IMR-90 (cell line): ENCODE measurements at regions not wholly inside any gene's neighbourhood (a gene's known extent, or its start where the extent isn't known, plus 50 kb on each side); places are given as distances from the start of the nearest gene placed in this dataset.

ENCODE experiments used
- ATAC-seq: fragments of 200-7000 bp; cut with Tn5 transposase; 2 replicates; pipeline ENCODE4 v1.9.1; 2020; ENCODE audit warnings: low read depth, mild to moderate bottlenecking, moderate library complexity
- BruUV-seq: library from RNA; stranded (reverse); fragments of 400-500 nt; replicated peaks from 2 replicates; lab custom pipeline; 2021; lab: Mats Ljungman, UMichigan
- CTCF ChIA-PET: fragments of 300-600 bp; formaldehyde crosslinking; extraction: SDS; loops from one replicate; lab custom pipeline; 2021; ENCODE audit warnings: antibody characterized with exemption; lab: Yijun Ruan, JAX
- POLR2A ChIA-PET: fragments of 300-600 bp; sonication (Branson Sonifier 250); formaldehyde crosslinking; loops from one replicate; lab custom pipeline; 2022; ENCODE audit warnings: antibody characterized with exemption; ENCODE audit not compliant: unreplicated experiment; lab: Charles Lee
- DNase-seq: peaks from one replicate; pipeline ENCODE4 v3.0.0; 2013
- H2AFZ ChIP-seq: replicated peaks from 2 replicates; pipeline ENCODE3; 2013; ENCODE audit warnings: low read length, mild to moderate bottlenecking; ENCODE audit not compliant: poor library complexity
- H2AK5ac ChIP-seq: 2 replicates; pipeline ENCODE4 v1.6.1; 2013; ENCODE audit warnings: low read depth, low read length, inconsistent platforms
- H2AK9ac ChIP-seq: replicated peaks from 2 replicates; pipeline ENCODE3; 2013; ENCODE audit warnings: mild to moderate bottlenecking, low read depth, low read length, moderate library complexity; ENCODE audit not compliant: poor library complexity
- H2BK120ac ChIP-seq: 2 replicates; pipeline ENCODE4 v1.6.1; 2013; ENCODE audit warnings: low read depth, low read length, inconsistent platforms
- H2BK15ac ChIP-seq: 3 replicates; pipeline ENCODE4 v1.6.1; 2013; ENCODE audit warnings: low read depth, low read length, inconsistent platforms
- H2BK20ac ChIP-seq: 2 replicates; pipeline ENCODE4 v1.6.1; 2013; ENCODE audit warnings: low read depth, mild to moderate bottlenecking, inconsistent platforms, low read length, moderate library complexity
- H2BK5ac ChIP-seq: 2 replicates; pipeline ENCODE4 v1.6.1; 2013; ENCODE audit warnings: mild to moderate bottlenecking, low read depth, low read length, inconsistent platforms; ENCODE audit not compliant: poor library complexity, severe bottlenecking
- H3K14ac ChIP-seq: replicated peaks from 2 replicates; pipeline ENCODE4 v1.6.1; 2013; ENCODE audit warnings: low read depth, low read length, inconsistent platforms
- H3K18ac ChIP-seq: 2 replicates; pipeline ENCODE4 v1.6.1; 2013; ENCODE audit warnings: low read depth, low read length, control low read depth
- H3K23ac ChIP-seq: 2 replicates; pipeline ENCODE4 v1.6.1; 2013; ENCODE audit warnings: low read depth, low read length, inconsistent platforms
- H3K27ac ChIP-seq: 2 replicates; pipeline ENCODE4 v1.5.1; 2013; ENCODE audit warnings: mild to moderate bottlenecking, control low read depth, low read length; ENCODE audit not compliant: insufficient read depth
- H3K27me3 ChIP-seq: 2 replicates; pipeline ENCODE4 v1.6.1; 2013; ENCODE audit warnings: low read length; ENCODE audit not compliant: control insufficient read depth, insufficient read depth
- H3K36me3 ChIP-seq: 2 replicates; pipeline ENCODE4 v1.6.1; 2013; ENCODE audit warnings: low read length, mixed read lengths; ENCODE audit not compliant: control insufficient read depth, insufficient read depth
- H3K4ac ChIP-seq: 2 replicates; pipeline ENCODE4 v1.6.1; 2013; ENCODE audit warnings: low read depth, low read length, inconsistent platforms
- H3K4me1 ChIP-seq: 2 replicates; pipeline ENCODE4 v1.6.1; 2013; ENCODE audit warnings: low read length, mixed read lengths; ENCODE audit not compliant: control insufficient read depth, insufficient read depth
- H3K4me2 ChIP-seq: 2 replicates; pipeline ENCODE4 v1.6.1; 2013; ENCODE audit warnings: low read depth, mild to moderate bottlenecking, control low read depth, low read length, moderate library complexity
- H3K4me3 ChIP-seq: 2 replicates; pipeline ENCODE4 v1.5.1; 2013; ENCODE audit warnings: low read depth, mild to moderate bottlenecking, control low read depth, low read length, moderate library complexity; ENCODE audit not compliant: insufficient read depth
- H3K56ac ChIP-seq: 2 replicates; pipeline ENCODE4 v1.6.1; 2013; ENCODE audit warnings: low read length, inconsistent platforms; ENCODE audit not compliant: insufficient read depth; ENCODE audit errors: extremely low read depth
- H3K79me1 ChIP-seq, 2 experiments: 2 replicates each; pipeline ENCODE4 v1.6.1; 2013; ENCODE audit warnings: low read length in 2 of 2, inconsistent platforms in 1 of 2, low read depth in 1 of 2
- H3K9ac ChIP-seq: 2 replicates; pipeline ENCODE4 v1.6.1; 2013; ENCODE audit warnings: low read depth, low read length, control low read depth
- H3K9me1 ChIP-seq: 2 replicates; pipeline ENCODE4 v1.6.1; 2013; ENCODE audit warnings: low read length, inconsistent platforms; ENCODE audit not compliant: insufficient read depth
- H3K9me3 ChIP-seq: 2 replicates; pipeline ENCODE4 v1.6.1; 2013; ENCODE audit warnings: low read length; ENCODE audit not compliant: control insufficient read depth, insufficient read depth
- H4K20me1 ChIP-seq: 2 replicates; pipeline ENCODE4 v1.6.1; 2013; ENCODE audit warnings: low read length, inconsistent platforms; ENCODE audit not compliant: insufficient read depth
- H4K5ac ChIP-seq: 2 replicates; pipeline ENCODE4 v1.6.1; 2013; ENCODE audit warnings: mild to moderate bottlenecking, low read depth, low read length, control low read depth
- H4K8ac ChIP-seq, 2 experiments: 2 replicates each; pipeline ENCODE4 v1.6.1; 2013; ENCODE audit warnings: low read depth in 2 of 2, low read length in 2 of 2, control low read depth in 1 of 2, inconsistent platforms in 1 of 2
- H4K91ac ChIP-seq: 2 replicates; pipeline ENCODE4 v1.6.1; 2013; ENCODE audit warnings: low read depth, low read length, inconsistent platforms; ENCODE audit not compliant: insufficient read depth
- MXI1 ChIP-seq: IDR thresholded peaks from 2 replicates; pipeline ENCODE4 v1.6.1; 2012; ENCODE audit warnings: low read depth, mild to moderate bottlenecking, low read length, moderate library complexity, borderline replicate concordance
- RAD21 ChIP-seq: IDR thresholded peaks from 2 replicates; pipeline ENCODE4 v1.6.1; 2012; ENCODE audit warnings: low read length, improper control_type of control experiment
- RCOR1 ChIP-seq: IDR thresholded peaks from 2 replicates; pipeline ENCODE4 v1.6.1; 2012; ENCODE audit warnings: mild to moderate bottlenecking, low read length, improper control_type of control experiment; ENCODE audit not compliant: insufficient replicate concordance
- RFX5 ChIP-seq: IDR thresholded peaks from 2 replicates; pipeline ENCODE4 v1.8.0; 2012; ENCODE audit warnings: low read depth, mild to moderate bottlenecking, low read length, moderate library complexity
- SMC3 ChIP-seq: fragments of 150-350 bp; IDR thresholded peaks from 2 replicates; pipeline ENCODE4 v1.6.1; 2016; ENCODE audit warnings: low read depth, mild to moderate bottlenecking, antibody characterized with exemption, low read length, moderate library complexity
- WGBS, 2 experiments: methylation state at CpG; one replicate each; pipeline versions ENCODE4 v1.1.5 to v1.1.7; 2013; ENCODE audit warnings: missing lambda C conversion rate in 2 of 2; ENCODE audit not compliant: insufficient read length in 1 of 2; ENCODE audit errors: extremely low coverage in 2 of 2; 5-methylcytosine and 5-hydroxymethylcytosine counted together
- dilution Hi-C: fragments of 300-500 bp; cut with HindIII; formaldehyde crosslinking; loops from one replicate; pipeline ENCODE4 v1.14.3; 2018; ENCODE audit warnings: low sequenced_read_pairs; ENCODE audit not compliant: unreplicated experiment
- in situ Hi-C: fragments of 300-500 bp; cut with MboI; formaldehyde crosslinking; loops from 3 replicates; pipeline ENCODE4 v1.14.3; 2019; ENCODE audit warnings: low sequenced_read_pairs, inconsistent platforms, mixed read lengths
- intact Hi-C: fragments of 100-400 bp; cut with micrococcal nuclease; formaldehyde crosslinking; loops from 2 replicates; pipeline ENCODE4 v1.10.0; 2022
- TF ChIP-seq, protein P1 (sequence below): conservative IDR thresholded peaks from 2 replicates; pipeline ENCODE4 v1.5.1; 2012; ENCODE audit warnings: mild to moderate bottlenecking, low read depth, low read length, improper control_type of control experiment
- TF ChIP-seq, protein P2 (sequence below): fragments of 150-350 bp; IDR thresholded peaks from 2 replicates; pipeline ENCODE4 v1.6.1; 2016; ENCODE audit warnings: low read depth, mild to moderate bottlenecking, low read length, moderate library complexity, borderline replicate concordance

DNA sequence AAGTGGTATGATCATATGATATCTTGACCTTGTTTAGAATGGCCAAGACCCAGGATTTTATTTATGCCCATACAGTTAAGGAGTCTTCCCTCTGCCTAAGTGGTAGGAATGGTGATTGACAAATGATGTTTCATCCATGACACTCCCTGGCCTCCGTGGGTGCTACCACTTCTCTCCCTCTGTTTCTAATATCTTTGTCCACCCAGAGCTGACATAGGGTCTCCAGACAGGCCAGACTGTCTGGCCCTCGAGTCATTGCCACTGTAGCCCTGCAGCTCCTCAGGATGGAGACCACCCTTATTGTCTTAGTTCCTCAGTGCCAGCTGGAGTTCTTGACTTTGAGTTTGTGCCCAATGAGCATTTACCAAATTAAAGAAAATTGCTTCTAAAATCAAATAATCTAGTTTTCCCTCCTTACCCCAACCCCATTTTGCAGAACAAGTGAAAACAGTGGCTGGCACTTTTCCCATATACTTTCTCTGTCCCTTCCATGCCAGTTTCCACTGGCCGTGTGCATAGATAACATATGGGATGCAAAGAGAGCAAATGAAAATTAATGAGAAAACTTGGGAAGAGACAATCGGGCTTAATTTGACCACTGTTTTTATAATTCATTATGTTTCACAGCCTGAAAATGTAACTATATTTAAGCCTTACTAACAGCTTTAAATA is 235.7 kb downstream of the NSG2 start:
- Histone ChIP-seq H3K79me1 (no peaks in the 10 kb centered on the region), H2BK20ac (no peak overlapping the region), H2AK9ac (no peak overlapping the region), H3K23ac (no peak overlapping the region), H3K56ac (no peak overlapping the region), H2BK5ac (no peak overlapping the region), H3K14ac (no peak overlapping the region), H3K27ac (no peak overlapping the region), H3K4me3 (no peak overlapping the region), H3K9me3 (peaks cover 6% of the 10 kb centered on the region), H3K27me3 (no peaks in the 10 kb centered on the region), H4K8ac (no peak overlapping the region), H3K18ac (no peak overlapping the region), H3K9ac (no peak overlapping the region), H3K9me1 (no peaks in the 10 kb centered on the region), H3K36me3 (no peaks in the 10 kb centered on the region), H3K4me2 (no peak overlapping the region), H2BK120ac (no peak overlapping the region), H4K5ac (no peak overlapping the region), H4K20me1 (no peaks in the 10 kb centered on the region), H2BK15ac (no peak overlapping the region), H2AK5ac (no peak overlapping the region), H4K91ac (no peak overlapping the region), H2AFZ (no peak overlapping the region), H3K4me1 (no peaks in the 10 kb centered on the region), H3K4ac (no peak overlapping the region)
- in situ Hi-C loops (no loop called here), dilution Hi-C loops (no loop called here), intact Hi-C loops (no loop called here)
- ATAC-seq (no peak), DNase-seq (no peak)
- ChIA-PET CTCF (no interaction called here), POLR2A (no interaction called here)
- BruUV-seq = no TSS peak
- TF ChIP-seq SMC3 (no peak), RCOR1 (no peak), RAD21 (no peak), MXI1 (no peak), RFX5 (no peak)
- TF ChIP-seq, protein P1, sequence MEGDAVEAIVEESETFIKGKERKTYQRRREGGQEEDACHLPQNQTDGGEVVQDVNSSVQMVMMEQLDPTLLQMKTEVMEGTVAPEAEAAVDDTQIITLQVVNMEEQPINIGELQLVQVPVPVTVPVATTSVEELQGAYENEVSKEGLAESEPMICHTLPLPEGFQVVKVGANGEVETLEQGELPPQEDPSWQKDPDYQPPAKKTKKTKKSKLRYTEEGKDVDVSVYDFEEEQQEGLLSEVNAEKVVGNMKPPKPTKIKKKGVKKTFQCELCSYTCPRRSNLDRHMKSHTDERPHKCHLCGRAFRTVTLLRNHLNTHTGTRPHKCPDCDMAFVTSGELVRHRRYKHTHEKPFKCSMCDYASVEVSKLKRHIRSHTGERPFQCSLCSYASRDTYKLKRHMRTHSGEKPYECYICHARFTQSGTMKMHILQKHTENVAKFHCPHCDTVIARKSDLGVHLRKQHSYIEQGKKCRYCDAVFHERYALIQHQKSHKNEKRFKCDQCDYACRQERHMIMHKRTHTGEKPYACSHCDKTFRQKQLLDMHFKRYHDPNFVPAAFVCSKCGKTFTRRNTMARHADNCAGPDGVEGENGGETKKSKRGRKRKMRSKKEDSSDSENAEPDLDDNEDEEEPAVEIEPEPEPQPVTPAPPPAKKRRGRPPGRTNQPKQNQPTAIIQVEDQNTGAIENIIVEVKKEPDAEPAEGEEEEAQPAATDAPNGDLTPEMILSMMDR = no peak
- TF ChIP-seq, protein P2, sequence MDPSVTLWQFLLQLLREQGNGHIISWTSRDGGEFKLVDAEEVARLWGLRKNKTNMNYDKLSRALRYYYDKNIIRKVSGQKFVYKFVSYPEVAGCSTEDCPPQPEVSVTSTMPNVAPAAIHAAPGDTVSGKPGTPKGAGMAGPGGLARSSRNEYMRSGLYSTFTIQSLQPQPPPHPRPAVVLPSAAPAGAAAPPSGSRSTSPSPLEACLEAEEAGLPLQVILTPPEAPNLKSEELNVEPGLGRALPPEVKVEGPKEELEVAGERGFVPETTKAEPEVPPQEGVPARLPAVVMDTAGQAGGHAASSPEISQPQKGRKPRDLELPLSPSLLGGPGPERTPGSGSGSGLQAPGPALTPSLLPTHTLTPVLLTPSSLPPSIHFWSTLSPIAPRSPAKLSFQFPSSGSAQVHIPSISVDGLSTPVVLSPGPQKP = no peak
- 14% methylated on average over 1 of the region's 4 CpGs; no CpG with 5 or more reads in 1 of the 2 experiments for WGBS, 2 experiments
